Esophagus squamous epithelium (tissue), 4 donors: ENCODE measurements at regions not wholly inside any gene's neighbourhood (a gene's known extent, or its start where the extent isn't known, plus 50 kb on each side); places are given as distances from the start of the nearest gene placed in this dataset.

Source experiments
- CTCF ChIP-seq, 6 experiments: fragments of 450-650 bp in 4 of 6; fragments of 200-600 bp in 2 of 6; sonication (generic) in 2 of 6; IDR thresholded peaks; one replicate each; pipeline ENCODE4 v1.5.1; 2016 to 2019; ENCODE audit warnings: antibody characterized with exemption in 6 of 6, mild to moderate bottlenecking in 4 of 6, moderate library complexity in 4 of 6
- POLR2A ChIP-seq, 4 donors: fragments of 450-650 bp; IDR thresholded peaks; one replicate each; pipeline ENCODE4 v1.6.1; 2017; ENCODE audit warnings: antibody characterized with exemption in 4 of 4, mild to moderate bottlenecking in 4 of 4, moderate library complexity in 3 of 4

DNA sequence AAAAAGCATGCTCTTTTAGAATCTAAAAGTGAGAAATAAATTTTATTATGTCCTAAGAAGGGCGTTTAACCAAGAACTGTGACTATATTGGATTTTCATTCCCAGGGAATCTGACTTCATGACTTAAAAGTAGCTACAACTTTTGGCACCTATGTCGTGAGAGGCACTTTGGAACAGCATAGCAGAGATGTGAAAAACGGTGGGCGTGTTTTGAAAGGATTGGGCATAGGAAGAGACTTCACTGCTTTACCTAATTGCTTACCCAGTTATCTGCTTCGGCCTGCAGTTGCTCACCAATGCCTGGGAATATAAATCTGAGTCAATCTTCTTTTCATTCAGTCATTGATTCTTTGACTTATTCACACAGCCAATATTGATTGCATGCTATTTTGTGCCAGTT, 363.4 kb downstream of the DNAH5 start:
- no peak for TF ChIP-seq CTCF (IDR thresholded peaks at IDR 0.05)
- no peak for TF ChIP-seq POLR2A (IDR thresholded peaks at IDR 0.05)
